HG03196 (cell line): ENCODE measurements at regions not wholly inside any gene's neighbourhood (a gene's known extent, or its start where the extent isn't known, plus 50 kb on each side); places are given as distances from the start of the nearest gene placed in this dataset.
"Not testable (repeated sequence)": the region's sequence is repeated elsewhere in the genome, so short reads cannot be mapped to it uniquely, and the experiment has no call there.

ENCODE experiments used
- ATAC-seq: cut with Tn5 transposase; IDR thresholded peaks from one replicate; pipeline ENCODE4 v1.9.1; 2021; ENCODE audit not compliant: unreplicated experiment

- ATAC-seq, result no peak
Observed at GRCh38 chr5:108602830-108603229, 144.9 kb upstream of the FER start.

- no peak for ATAC-seq
Observed at GRCh38 chr5:108590799-108591198, 156.9 kb upstream of the FER start.

- ATAC-seq, result no peak
Observed at GRCh38 chr5:108588323-108588722, 159.4 kb upstream of the FER start.

- no peak for ATAC-seq
Observed at GRCh38 chr5:108587821-108588220, 159.9 kb upstream of the FER start.

GRCh38 chr5:108581026-108581425, 166.7 kb upstream of the FER start:
- no peak for ATAC-seq

GRCh38 chr5:108579236-108579635, 168.5 kb upstream of the FER start:
- no peak for ATAC-seq

GRCh38 chr5:108578791-108579190, 168.9 kb upstream of the FER start:
- ATAC-seq, result no peak

- ATAC-seq, result no peak
Observed at GRCh38 chr5:108567429-108567828, 180.3 kb upstream of the FER start.

- ATAC-seq, result no peak
Observed at GRCh38 chr5:108564441-108564840, 182.5 kb upstream of the FBXL17 start.

GRCh38 chr5:108562205-108562454, 180.2 kb upstream of the FBXL17 start:
- ATAC-seq, result no peak

GRCh38 chr5:108561416-108562204, 179.7 kb upstream of the FBXL17 start:
- no peak for ATAC-seq

- ATAC-seq, result no peak
Observed at GRCh38 chr5:108560581-108560980, 178.7 kb upstream of the FBXL17 start.

GRCh38 chr5:108560166-108560565, 178.3 kb upstream of the FBXL17 start:
- ATAC-seq, result no peak

GRCh38 chr5:108558840-108559239, 176.9 kb upstream of the FBXL17 start:
- not testable (repeated sequence) for ATAC-seq

GRCh38 chr5:108558142-108558541, 176.2 kb upstream of the FBXL17 start:
- not testable (repeated sequence) for ATAC-seq

- no peak for ATAC-seq
Observed at GRCh38 chr5:108557686-108558085, 175.8 kb upstream of the FBXL17 start.

GRCh38 chr5:108556441-108557145, 174.7 kb upstream of the FBXL17 start:
- no peak for ATAC-seq

GRCh38 chr5:108548684-108549596, 167.0 kb upstream of the FBXL17 start:
- ATAC-seq, result no peak

GRCh38 chr5:108546939-108547338, 165.0 kb upstream of the FBXL17 start:
- no peak for ATAC-seq

- ATAC-seq, result no peak
Observed at GRCh38 chr5:108545301-108545700, 163.4 kb upstream of the FBXL17 start.

GRCh38 chr5:108543486-108543885, 161.6 kb upstream of the FBXL17 start:
- ATAC-seq, result peak; percentile 42

- ATAC-seq, result no peak
Observed at GRCh38 chr5:108541836-108542235, 159.9 kb upstream of the FBXL17 start.
